Fibroblast of lung (primary cell): ENCODE measurements at regions not wholly inside any gene's neighbourhood (a gene's known extent, or its start where the extent isn't known, plus 50 kb on each side); places are given as distances from the start of the nearest gene placed in this dataset.

Experiments
- DNase-seq, 2 donors: peaks; one replicate each; pipeline versions ENCODE4 v3.0.0 to v3.0.0-alpha.2; 2010; ENCODE audit warnings: low read depth in 2 of 2
- H2AFZ ChIP-seq: 2 replicates; pipeline ENCODE4 v1.5.1; 2012; ENCODE audit warnings: low read length, control low read depth, inconsistent platforms
- H3K27ac ChIP-seq: 2 replicates; pipeline ENCODE4 v1.5.1; 2011; ENCODE audit warnings: low read length, control low read depth; ENCODE audit not compliant: insufficient read depth
- H3K27me3 ChIP-seq: 2 replicates; pipeline ENCODE4 v1.5.1; 2011; ENCODE audit warnings: mild to moderate bottlenecking, low read length; ENCODE audit not compliant: control insufficient read depth, insufficient read depth
- H3K36me3 ChIP-seq: 2 replicates; pipeline ENCODE4 v1.5.1; 2011; ENCODE audit warnings: low read length; ENCODE audit not compliant: control insufficient read depth, insufficient read depth
- H3K4me1 ChIP-seq: 2 replicates; pipeline ENCODE4 v1.5.1; 2011; ENCODE audit warnings: low read length; ENCODE audit not compliant: control insufficient read depth, insufficient read depth; ENCODE audit errors: extremely low read depth
- H3K4me2 ChIP-seq: 2 replicates; pipeline ENCODE4 v1.5.1; 2011; ENCODE audit warnings: low read length, control low read depth; ENCODE audit not compliant: insufficient read depth; ENCODE audit errors: extremely low read depth
- H3K4me3 ChIP-seq, 4 experiments: fragments of 200-600 bp in 1 of 4; sonication (generic) in 1 of 4; replicated peaks in 1 of 4; 2 replicates each; pipeline ENCODE4 v1.5.1; 2011 to 2016; ENCODE audit warnings: low read length in 4 of 4, low read depth in 3 of 4, mild to moderate bottlenecking in 3 of 4, control low read depth in 2 of 4, inconsistent platforms in 1 of 4, mixed read lengths in 1 of 4; ENCODE audit not compliant: insufficient read depth in 1 of 4; ENCODE audit errors: control extremely low read depth in 1 of 4
- H3K79me2 ChIP-seq: 2 replicates; pipeline ENCODE4 v1.5.1; 2012; ENCODE audit warnings: mild to moderate bottlenecking, low read length, inconsistent platforms; ENCODE audit not compliant: control insufficient read depth, insufficient read depth
- H3K9ac ChIP-seq: 2 replicates; pipeline ENCODE4 v1.5.1; 2011; ENCODE audit warnings: mild to moderate bottlenecking, low read length, control low read depth; ENCODE audit not compliant: insufficient read depth
- H3K9me3 ChIP-seq: 2 replicates; pipeline ENCODE4 v1.5.1; 2012; ENCODE audit warnings: low read depth, low read length; ENCODE audit not compliant: control insufficient read depth, insufficient read depth
- H4K20me1 ChIP-seq: 2 replicates; pipeline ENCODE4 v1.5.1; 2011; ENCODE audit warnings: low read length; ENCODE audit not compliant: control insufficient read depth, insufficient read depth; ENCODE audit errors: extremely low read depth
- CTCF ChIP-seq, 2 donors: IDR thresholded peaks in 1 of 2; conservative IDR thresholded peaks in 1 of 2; 1 replicate in 1 of 2; 2 replicates in 1 of 2; pipeline ENCODE4 v1.5.1; 2011 to 2012; ENCODE audit warnings: low read length in 2 of 2, control low read depth in 1 of 2, inconsistent platforms in 1 of 2, low read depth in 1 of 2, mild to moderate bottlenecking in 1 of 2
- EZH2 ChIP-seq: IDR thresholded peaks from 2 replicates; pipeline ENCODE4 v1.5.1; 2012; ENCODE audit warnings: low read length, control low read depth, mild to moderate bottlenecking; ENCODE audit errors: missing control alignments

GRCh38 chrX:109830157-109830703 lies 97.2 kb upstream of the ACSL4 start:
- Histone ChIP-seq H4K20me1 (no peaks in the 10 kb centered on the region), H3K27me3 (no peaks in the 10 kb centered on the region), H3K4me2 (peak overlapping the region; percentile 15), H3K27ac (no peak overlapping the region), H3K4me1 (no peaks in the 10 kb centered on the region), H3K36me3 (no peaks in the 10 kb centered on the region), H2AFZ (no peak overlapping the region), H3K9me3 (no peaks in the 10 kb centered on the region), H3K9ac (no peak overlapping the region), H3K4me3 (no peak overlapping the region), H3K79me2 (no peaks in the 10 kb centered on the region)
- TF ChIP-seq EZH2 = no peak
- TF ChIP-seq CTCF (conservative IDR thresholded peaks at IDR 0.05 in 1 of 2, IDR thresholded peaks at IDR 0.05 in 1 of 2; ENCODE audit: low read depth in 1 of 2, low read length in 2 of 2) = no peak
- no peak for DNase-seq

- no peak overlapping the region for H3K4me3 ChIP-seq
- no peak overlapping the region for H2AFZ ChIP-seq
- H4K20me1 ChIP-seq = no peaks in the 10 kb centered on the region
- no peaks in the 10 kb centered on the region for H3K36me3 ChIP-seq
- no peaks in the 10 kb centered on the region for H3K4me1 ChIP-seq
- H3K27ac ChIP-seq = no peak overlapping the region
- peak; percentile 68 to 84 for DNase-seq
- no peaks in the 10 kb centered on the region for H3K79me2 ChIP-seq
- peak overlapping the region; percentile 15 for H3K4me2 ChIP-seq
- H3K9me3 ChIP-seq = no peaks in the 10 kb centered on the region
- no peak for TF ChIP-seq EZH2
- TF ChIP-seq CTCF (conservative IDR thresholded peaks at IDR 0.05 in 1 of 2, IDR thresholded peaks at IDR 0.05 in 1 of 2; ENCODE audit: low read depth in 1 of 2, low read length in 2 of 2) = no peak
- no peak overlapping the region for H3K9ac ChIP-seq
- H3K27me3 ChIP-seq = no peaks in the 10 kb centered on the region
Measured at GRCh38 chrX:109830704-109831206, 97.7 kb upstream of the ACSL4 start.

- no peaks in the 10 kb centered on the region for H3K9me3 ChIP-seq
- H3K27me3 ChIP-seq = no peaks in the 10 kb centered on the region
- no peaks in the 10 kb centered on the region for H3K79me2 ChIP-seq
- no peak overlapping the region for H3K4me3 ChIP-seq
- H3K27ac ChIP-seq = no peak overlapping the region
- no peak overlapping the region for H3K9ac ChIP-seq
- TF ChIP-seq EZH2 (no peak), CTCF (conservative IDR thresholded peaks at IDR 0.05 in 1 of 2, IDR thresholded peaks at IDR 0.05 in 1 of 2; ENCODE audit: low read depth in 1 of 2, low read length in 2 of 2) (no peak)
- H2AFZ ChIP-seq = no peak overlapping the region
- H3K4me2 ChIP-seq = no peak overlapping the region
- no peak for DNase-seq
- H3K4me1 ChIP-seq = no peaks in the 10 kb centered on the region
- no peaks in the 10 kb centered on the region for H3K36me3 ChIP-seq
- H4K20me1 ChIP-seq = no peaks in the 10 kb centered on the region
Measured at GRCh38 chrX:109831326-109831985, 98.4 kb upstream of the ACSL4 start.
